Astrocyte (in vitro differentiated cells and primary cell): ENCODE measurements at regions not wholly inside any gene's neighbourhood (a gene's known extent, or its start where the extent isn't known, plus 50 kb on each side); places are given as distances from the start of the nearest gene placed in this dataset.

Experiments
- DNase-seq: peaks from one replicate; pipeline ENCODE4 v3.0.0-alpha.2; 2010; ENCODE audit warnings: low read depth
- FAIRE-seq: peaks from 2 replicates; lab custom pipeline; 2011; peaks lifted over from hg19 to GRCh38; lab: Jason Lieb, UNC
- H2AFZ ChIP-seq: 2 replicates; pipeline ENCODE4 v1.6.0; 2012; ENCODE audit warnings: low read depth, low read length, inconsistent platforms
- H3K27ac ChIP-seq: 2 replicates; pipeline ENCODE4 v1.5.1; 2011; ENCODE audit warnings: low read depth, low read length, inconsistent platforms
- H3K27me3 ChIP-seq: 2 replicates; pipeline ENCODE4 v1.6.0; 2011; ENCODE audit warnings: low read length, inconsistent platforms; ENCODE audit not compliant: insufficient read depth
- H3K36me3 ChIP-seq: 2 replicates; pipeline ENCODE4 v1.5.1; 2011; ENCODE audit warnings: low read length, inconsistent platforms; ENCODE audit not compliant: insufficient read depth
- H3K4me1 ChIP-seq: 2 replicates; pipeline ENCODE4 v1.5.1; 2011; ENCODE audit warnings: low read length, inconsistent platforms; ENCODE audit not compliant: insufficient read depth
- H3K4me2 ChIP-seq: 2 replicates; pipeline ENCODE4 v1.6.0; 2012; ENCODE audit warnings: low read length, inconsistent platforms
- H3K4me3 ChIP-seq: 2 replicates; pipeline ENCODE4 v1.5.1; 2011; ENCODE audit warnings: low read depth, mild to moderate bottlenecking, low read length, inconsistent platforms; ENCODE audit not compliant: insufficient read depth
- H3K79me2 ChIP-seq: 2 replicates; pipeline ENCODE4 v1.6.0; 2012; ENCODE audit warnings: mild to moderate bottlenecking, low read length, inconsistent platforms; ENCODE audit not compliant: insufficient read depth
- H3K9ac ChIP-seq: 2 replicates; pipeline ENCODE4 v1.6.0; 2012; ENCODE audit warnings: mild to moderate bottlenecking, low read length, inconsistent platforms
- H3K9me3 ChIP-seq: 2 replicates; pipeline ENCODE4 v1.5.1; 2012; ENCODE audit warnings: low read depth, mild to moderate bottlenecking, low read length, inconsistent platforms; ENCODE audit not compliant: insufficient read depth
- H4K20me1 ChIP-seq: 2 replicates; pipeline ENCODE4 v1.6.0; 2012; ENCODE audit warnings: low read length, inconsistent platforms; ENCODE audit not compliant: insufficient read depth
- H3K27ac Mint-ChIP-seq: one replicate; pipeline ENCODE4 v1.8.0; 2021; ENCODE audit warnings: mild to moderate bottlenecking, mixed read lengths; ENCODE audit not compliant: unreplicated experiment
- H3K27me3 Mint-ChIP-seq: one replicate; pipeline ENCODE4 v1.8.0; 2021; ENCODE audit warnings: low read depth, mixed read lengths; ENCODE audit not compliant: unreplicated experiment
- H3K36me3 Mint-ChIP-seq: one replicate; pipeline ENCODE4 v1.8.0; 2021; ENCODE audit warnings: low read depth, mixed read lengths; ENCODE audit not compliant: unreplicated experiment
- H3K4me1 Mint-ChIP-seq: one replicate; pipeline ENCODE4 v1.8.0; 2021; ENCODE audit warnings: low read depth, mixed read lengths; ENCODE audit not compliant: unreplicated experiment
- H3K4me3 Mint-ChIP-seq: one replicate; pipeline ENCODE4 v1.8.0; 2021; ENCODE audit warnings: mild to moderate bottlenecking, moderate library complexity, mixed read lengths; ENCODE audit not compliant: unreplicated experiment
- H3K9me3 Mint-ChIP-seq: one replicate; pipeline ENCODE4 v1.8.0; 2021; ENCODE audit warnings: mild to moderate bottlenecking, mixed read lengths; ENCODE audit not compliant: unreplicated experiment
- EZH2 ChIP-seq: IDR thresholded peaks from 2 replicates; pipeline ENCODE4 v1.6.1; 2012; ENCODE audit warnings: mild to moderate bottlenecking, low read length, inconsistent platforms; ENCODE audit not compliant: insufficient read depth
- TF ChIP-seq, protein P1 (sequence below): IDR thresholded peaks from 2 replicates; pipeline ENCODE4 v1.5.1; 2011; ENCODE audit warnings: low read depth, mild to moderate bottlenecking, inconsistent platforms, low read length, moderate library complexity; ENCODE audit not compliant: insufficient read depth

DNA sequence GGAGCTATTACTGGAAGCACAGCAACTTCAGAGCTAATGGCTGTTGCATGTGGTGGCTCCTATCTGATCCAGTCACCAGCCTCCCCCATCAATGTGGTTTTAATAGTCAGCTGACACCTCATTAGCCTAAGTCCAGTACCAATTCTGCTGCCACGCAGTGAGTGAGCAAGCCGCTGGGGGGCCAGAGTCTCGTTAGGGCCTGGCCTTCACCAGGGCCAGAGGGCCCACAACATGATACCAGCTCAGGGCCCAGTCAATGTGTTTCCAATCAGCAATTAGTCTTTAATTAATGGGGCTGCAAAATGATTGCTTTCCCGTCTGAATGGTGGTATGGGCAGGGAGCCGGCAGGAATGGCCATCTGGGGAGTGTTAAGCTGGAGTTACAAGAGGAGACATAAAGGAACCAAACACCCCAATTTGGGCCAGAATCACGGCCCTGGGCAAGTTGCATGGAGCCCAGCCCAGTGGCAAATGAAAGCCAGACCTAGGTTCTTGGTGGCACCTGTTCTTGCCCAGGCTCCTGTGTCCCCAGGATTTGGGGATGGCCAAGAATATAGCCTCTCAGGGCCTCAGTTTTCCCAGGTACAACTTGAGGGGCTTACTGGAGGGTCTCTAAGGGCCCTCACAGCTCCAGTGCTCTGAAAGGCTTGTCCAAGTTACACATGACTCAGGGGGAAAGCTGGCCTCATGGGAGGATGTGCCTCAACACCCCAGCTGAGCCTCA lies 119.2 kb downstream of the EFNB1 start:
- H3K36me3 ChIP-seq = no peaks in the 10 kb centered on the region
- DNase-seq (no peak), FAIRE-seq (no peak)
- H3K79me2 ChIP-seq = no peaks in the 10 kb centered on the region
- H3K4me1 Mint-ChIP-seq = no peaks in the 10 kb centered on the region
- peaks cover 3% of the 10 kb centered on the region for H3K27me3 Mint-ChIP-seq
- H3K36me3 Mint-ChIP-seq = no peaks in the 10 kb centered on the region
- H4K20me1 ChIP-seq = no peaks in the 10 kb centered on the region
- peaks cover 6% of the 10 kb centered on the region for H3K4me1 ChIP-seq
- no peak overlapping the region for H3K27ac Mint-ChIP-seq
- H3K27ac ChIP-seq = no peak overlapping the region
- H3K4me3 Mint-ChIP-seq = no peak overlapping the region
- no peaks in the 10 kb centered on the region for H3K27me3 ChIP-seq
- peaks cover 3% of the 10 kb centered on the region for H3K9me3 Mint-ChIP-seq
- H3K9me3 ChIP-seq = no peaks in the 10 kb centered on the region
- H3K4me3 ChIP-seq = no peak overlapping the region
- H3K4me2 ChIP-seq = no peak overlapping the region
- no peak overlapping the region for H3K9ac ChIP-seq
- TF ChIP-seq, protein P1, sequence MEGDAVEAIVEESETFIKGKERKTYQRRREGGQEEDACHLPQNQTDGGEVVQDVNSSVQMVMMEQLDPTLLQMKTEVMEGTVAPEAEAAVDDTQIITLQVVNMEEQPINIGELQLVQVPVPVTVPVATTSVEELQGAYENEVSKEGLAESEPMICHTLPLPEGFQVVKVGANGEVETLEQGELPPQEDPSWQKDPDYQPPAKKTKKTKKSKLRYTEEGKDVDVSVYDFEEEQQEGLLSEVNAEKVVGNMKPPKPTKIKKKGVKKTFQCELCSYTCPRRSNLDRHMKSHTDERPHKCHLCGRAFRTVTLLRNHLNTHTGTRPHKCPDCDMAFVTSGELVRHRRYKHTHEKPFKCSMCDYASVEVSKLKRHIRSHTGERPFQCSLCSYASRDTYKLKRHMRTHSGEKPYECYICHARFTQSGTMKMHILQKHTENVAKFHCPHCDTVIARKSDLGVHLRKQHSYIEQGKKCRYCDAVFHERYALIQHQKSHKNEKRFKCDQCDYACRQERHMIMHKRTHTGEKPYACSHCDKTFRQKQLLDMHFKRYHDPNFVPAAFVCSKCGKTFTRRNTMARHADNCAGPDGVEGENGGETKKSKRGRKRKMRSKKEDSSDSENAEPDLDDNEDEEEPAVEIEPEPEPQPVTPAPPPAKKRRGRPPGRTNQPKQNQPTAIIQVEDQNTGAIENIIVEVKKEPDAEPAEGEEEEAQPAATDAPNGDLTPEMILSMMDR = no peak
- no peak for TF ChIP-seq EZH2
- H2AFZ ChIP-seq = no peak overlapping the region

DNA sequence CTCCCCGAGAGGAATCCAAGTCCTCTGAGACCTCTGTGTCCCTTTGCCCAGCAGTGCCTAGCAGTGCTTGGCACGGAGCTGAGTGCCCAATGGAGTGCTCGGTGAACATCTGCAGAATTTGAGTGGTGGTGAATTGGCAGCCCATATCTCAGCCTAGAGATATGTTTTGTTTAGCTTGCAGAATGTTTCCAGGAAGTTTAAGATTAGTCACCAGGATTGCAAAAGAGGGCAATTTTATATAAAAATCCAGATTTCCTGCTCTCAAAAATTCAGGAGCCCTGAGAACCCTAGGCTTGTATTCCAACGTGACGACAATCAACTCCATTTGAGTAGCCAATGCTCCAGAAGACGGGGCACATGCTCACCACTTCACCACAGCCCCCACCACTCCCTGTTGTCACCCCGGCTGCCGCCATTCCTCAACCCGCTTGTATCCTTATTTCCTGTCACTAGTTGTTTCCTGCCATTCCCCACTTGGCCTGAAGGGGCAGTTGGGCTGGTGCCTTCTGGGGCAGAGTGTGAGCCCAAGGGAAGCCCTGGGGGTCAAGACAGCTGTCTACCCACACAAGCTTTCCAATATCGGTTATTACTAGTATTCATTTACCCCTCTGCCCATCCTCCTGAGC lies 116.9 kb downstream of the EFNB1 start:
- no peak overlapping the region for H3K27ac Mint-ChIP-seq
- H3K4me1 ChIP-seq = peaks cover 12% of the 10 kb centered on the region
- H2AFZ ChIP-seq = no peak overlapping the region
- peaks cover 3% of the 10 kb centered on the region for H3K27me3 Mint-ChIP-seq
- peak overlapping the region; percentile 40 for H3K4me2 ChIP-seq
- no peak overlapping the region for H3K4me3 ChIP-seq
- peaks cover 2% of the 10 kb centered on the region for H3K4me1 Mint-ChIP-seq
- no peak overlapping the region for H3K4me3 Mint-ChIP-seq
- H3K27me3 ChIP-seq = no peaks in the 10 kb centered on the region
- no peak overlapping the region for H3K9ac ChIP-seq
- H4K20me1 ChIP-seq = no peaks in the 10 kb centered on the region
- peak; percentile 95 for FAIRE-seq
- no peaks in the 10 kb centered on the region for H3K79me2 ChIP-seq
- H3K36me3 ChIP-seq = no peaks in the 10 kb centered on the region
- no peak for TF ChIP-seq EZH2
- TF ChIP-seq, protein P1 = peak; percentile 22
- no peak overlapping the region for H3K27ac ChIP-seq
- peak; percentile 48 for DNase-seq
- H3K9me3 Mint-ChIP-seq = peaks cover 3% of the 10 kb centered on the region
- H3K9me3 ChIP-seq = no peaks in the 10 kb centered on the region
- no peaks in the 10 kb centered on the region for H3K36me3 Mint-ChIP-seq

DNA sequence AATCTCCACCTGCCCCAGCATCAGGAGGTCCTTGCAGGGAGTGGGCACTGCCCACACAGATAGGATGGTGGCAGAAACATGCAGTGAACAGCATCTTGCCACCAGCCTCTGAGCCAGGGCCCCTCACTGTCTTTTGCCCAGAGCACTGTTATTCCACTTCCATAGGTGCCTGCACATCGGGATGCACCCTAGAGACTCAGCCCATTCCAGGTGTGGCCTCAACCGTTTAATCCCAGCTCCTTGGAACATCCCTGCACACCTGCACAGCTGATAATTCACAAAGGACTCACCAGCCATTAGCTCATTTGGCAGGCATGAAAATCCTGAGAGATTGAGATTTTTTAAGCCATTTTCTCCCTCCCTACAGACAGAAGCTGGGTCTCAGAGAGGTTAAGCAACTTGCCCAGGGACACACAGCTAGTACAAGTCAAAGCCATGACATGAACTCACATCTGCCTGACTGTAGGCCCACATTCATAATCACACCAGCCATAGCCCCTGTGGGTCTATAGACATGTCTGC lies 116.3 kb downstream of the EFNB1 start:
- DNase-seq (no peak), FAIRE-seq (no peak)
- H3K36me3 ChIP-seq = no peaks in the 10 kb centered on the region
- no peak overlapping the region for H3K27ac ChIP-seq
- peak overlapping the region; percentile 40 for H3K4me2 ChIP-seq
- H3K4me3 ChIP-seq = no peak overlapping the region
- Mint-ChIP-seq H3K4me1 (peaks cover 3% of the 10 kb centered on the region), H3K9me3 (peaks cover 3% of the 10 kb centered on the region), H3K36me3 (no peaks in the 10 kb centered on the region), H3K27me3 (peaks cover 3% of the 10 kb centered on the region), H3K4me3 (no peak overlapping the region), H3K27ac (no peak overlapping the region)
- no peak overlapping the region for H2AFZ ChIP-seq
- no peaks in the 10 kb centered on the region for H3K79me2 ChIP-seq
- H3K4me1 ChIP-seq = peaks cover 13% of the 10 kb centered on the region
- no peak overlapping the region for H3K9ac ChIP-seq
- no peaks in the 10 kb centered on the region for H4K20me1 ChIP-seq
- H3K27me3 ChIP-seq = no peaks in the 10 kb centered on the region
- TF ChIP-seq, protein P1 = no peak
- no peak for TF ChIP-seq EZH2
- no peaks in the 10 kb centered on the region for H3K9me3 ChIP-seq
